ENCODE measurements at regions not wholly inside any gene's neighbourhood (a gene's known extent, or its start where the extent isn't known, plus 50 kb on each side); places are given as distances from the start of the nearest gene placed in this dataset.

DNA sequence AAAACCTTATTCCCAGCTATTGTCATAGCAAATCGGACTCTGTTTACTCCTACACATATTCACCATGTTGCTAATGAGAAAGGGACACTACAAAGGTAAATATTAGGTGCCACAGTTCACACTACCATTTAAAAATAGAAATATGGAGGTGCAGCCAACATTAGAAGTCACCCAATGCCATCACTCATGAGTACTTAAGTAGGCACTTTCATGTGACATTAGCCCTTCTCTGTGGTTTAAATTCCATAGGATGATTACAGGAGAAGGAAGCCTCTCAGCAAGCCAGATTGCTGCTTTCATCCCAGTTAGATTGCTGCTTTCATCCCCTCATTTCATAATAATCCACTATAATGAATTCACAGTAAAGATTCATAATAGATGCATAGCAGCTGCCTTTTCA lies 376.8 kb upstream of the ALCAM start:
- no peak for DNase-seq

DNA sequence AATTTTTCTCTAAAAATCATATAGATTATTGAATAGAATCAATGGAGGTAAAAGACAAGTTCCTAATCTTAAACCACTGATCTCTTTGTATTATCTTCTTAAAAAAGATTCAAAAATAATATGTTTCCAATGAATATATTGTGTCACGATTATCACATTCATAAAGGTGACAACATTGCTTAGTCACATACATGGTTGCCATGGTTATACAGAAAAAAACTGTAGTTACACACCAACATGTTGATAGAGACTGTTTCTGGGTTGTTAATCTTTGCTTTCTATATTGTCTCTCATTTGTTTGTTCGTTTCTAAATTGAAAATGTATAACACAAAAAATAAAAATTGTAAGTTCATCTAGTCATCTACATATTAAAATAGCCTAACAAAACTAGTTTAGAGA lies 376.0 kb upstream of the ALCAM start:
- no peak for DNase-seq

DNA sequence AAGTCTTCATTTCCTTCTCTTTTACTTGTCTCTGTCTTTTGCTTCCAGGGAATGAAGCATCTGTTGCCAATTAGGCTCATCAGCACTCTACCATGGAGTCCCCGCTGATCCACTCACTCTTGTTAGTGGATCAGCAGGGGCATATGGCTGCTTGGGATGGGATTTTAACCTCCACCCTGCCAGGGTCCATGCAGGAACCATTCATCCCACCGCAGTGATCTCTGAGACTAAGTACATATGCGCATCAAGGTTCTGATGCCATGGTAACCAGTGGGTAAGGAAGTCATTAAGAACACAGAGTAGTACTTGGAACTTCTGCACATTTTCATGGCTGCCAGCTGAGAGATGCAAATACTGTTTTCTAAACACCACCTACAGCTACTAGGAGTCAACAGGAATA lies 374.0 kb upstream of the ALCAM start:
- DNase-seq = no peak

DNA sequence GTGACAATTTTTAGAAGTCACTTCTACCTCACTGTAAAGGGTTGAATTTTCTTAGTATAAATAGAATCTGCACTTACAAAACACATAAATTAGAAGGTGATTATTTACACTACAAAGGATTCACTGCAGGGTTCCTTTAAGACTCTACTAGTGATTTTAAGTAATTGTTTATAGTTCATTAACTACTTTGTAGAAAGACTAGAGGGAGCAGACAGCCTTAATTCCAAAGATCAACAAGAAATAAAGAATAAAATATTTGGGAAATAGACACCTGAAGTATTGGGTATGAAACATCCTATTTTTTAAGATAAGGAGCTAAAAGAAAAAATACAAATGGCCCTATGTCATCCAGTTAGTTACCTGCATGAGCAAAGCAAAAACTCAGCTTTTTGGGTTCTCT lies 360.5 kb upstream of the ALCAM start:
- DNase-seq = no peak

DNA sequence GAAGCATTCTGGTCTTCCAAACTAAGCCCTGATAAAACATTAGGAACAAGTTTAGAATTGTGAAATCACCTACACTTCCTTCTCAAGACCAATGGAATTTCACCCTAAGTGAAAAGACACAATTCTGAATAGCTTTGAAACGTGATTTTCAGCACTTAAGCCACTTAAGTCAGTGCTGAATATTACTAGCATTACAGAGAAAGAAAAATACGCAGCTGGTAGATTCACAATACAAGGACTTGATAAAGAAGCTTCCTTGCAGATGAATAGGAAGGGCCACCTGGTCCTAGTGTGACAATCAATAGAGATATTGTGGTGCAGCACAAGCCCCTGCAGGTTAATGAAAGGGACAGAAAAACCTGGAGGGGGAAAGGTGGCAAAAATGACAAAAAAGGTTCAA lies 353.1 kb upstream of the ALCAM start:
- no peak for DNase-seq

DNA sequence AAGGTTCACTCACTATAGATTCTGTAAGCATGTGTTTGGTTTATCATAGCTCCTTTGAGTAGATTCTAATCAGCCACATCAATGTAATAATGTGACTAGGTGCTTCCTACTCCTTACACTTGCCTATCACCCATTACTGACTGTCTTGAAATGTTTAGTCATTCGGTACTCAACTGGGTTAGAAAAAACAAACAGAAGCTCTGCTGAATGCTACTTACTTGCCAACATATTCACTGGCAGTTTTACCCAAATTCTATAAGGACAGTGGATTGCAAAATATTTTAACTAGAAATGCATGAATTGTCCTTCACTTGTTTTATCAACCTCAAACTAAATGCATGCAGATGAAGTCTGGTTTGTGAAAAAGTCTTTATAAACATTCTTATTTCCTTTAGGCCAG lies 352.1 kb upstream of the ALCAM start:
- no peak for DNase-seq

DNA sequence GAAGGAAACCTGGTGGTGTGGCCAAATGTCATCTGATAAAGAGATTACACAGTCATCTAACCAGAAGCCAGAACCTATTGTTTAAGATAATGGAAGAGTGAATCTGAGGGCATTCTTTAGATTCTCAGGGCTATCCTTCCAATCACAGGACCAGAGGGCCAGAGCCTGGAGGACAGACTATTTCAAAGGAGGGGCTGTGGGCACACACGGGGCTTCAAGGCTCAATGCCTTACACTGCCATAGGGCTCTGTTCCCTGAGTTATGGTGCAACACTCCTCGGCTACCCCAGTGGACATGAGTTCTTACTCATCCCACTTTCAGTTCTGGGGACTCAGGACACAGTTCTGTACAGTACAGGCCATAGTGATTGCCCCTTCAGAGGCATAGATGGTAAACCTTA lies 343.9 kb upstream of the ALCAM start:
- no peak for DNase-seq

DNA sequence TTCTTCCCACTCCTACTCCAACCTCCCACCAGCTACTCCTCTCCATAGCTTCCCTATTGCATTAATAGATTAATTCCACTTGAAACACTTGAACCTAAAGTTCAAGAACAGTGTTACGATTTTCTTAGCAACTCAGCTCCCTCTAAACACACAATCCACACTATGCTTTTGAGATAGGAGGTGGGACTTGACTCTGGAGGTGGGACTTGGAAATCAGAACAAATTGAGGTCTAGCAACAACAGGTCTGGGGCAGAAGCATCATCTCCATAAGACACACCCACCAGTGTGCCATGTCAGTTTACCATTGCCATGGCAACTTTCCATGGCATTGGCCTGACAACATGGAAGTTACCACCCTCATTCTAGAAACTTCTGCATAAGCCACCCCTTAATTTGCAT lies 336.5 kb upstream of the ALCAM start:
- no peak for DNase-seq

DNA sequence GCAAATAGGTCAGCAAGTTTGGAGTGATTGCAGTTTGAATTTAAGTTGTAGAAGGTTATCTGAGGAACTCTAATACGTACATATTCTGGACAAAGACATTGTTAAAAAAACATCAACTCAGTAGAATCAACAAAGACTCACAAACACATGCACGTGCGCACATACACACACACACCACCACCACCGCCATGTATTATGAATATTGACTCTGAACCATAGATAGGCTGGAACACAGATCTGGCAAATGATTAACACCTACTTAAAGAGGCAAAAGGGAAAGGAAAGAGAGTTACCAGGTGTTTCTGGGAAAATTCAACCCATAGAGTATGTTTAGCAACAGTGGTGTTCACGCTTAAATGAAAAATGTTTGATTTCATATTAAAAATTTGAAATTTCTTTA lies 334.2 kb upstream of the ALCAM start:
- no peak for DNase-seq

DNA sequence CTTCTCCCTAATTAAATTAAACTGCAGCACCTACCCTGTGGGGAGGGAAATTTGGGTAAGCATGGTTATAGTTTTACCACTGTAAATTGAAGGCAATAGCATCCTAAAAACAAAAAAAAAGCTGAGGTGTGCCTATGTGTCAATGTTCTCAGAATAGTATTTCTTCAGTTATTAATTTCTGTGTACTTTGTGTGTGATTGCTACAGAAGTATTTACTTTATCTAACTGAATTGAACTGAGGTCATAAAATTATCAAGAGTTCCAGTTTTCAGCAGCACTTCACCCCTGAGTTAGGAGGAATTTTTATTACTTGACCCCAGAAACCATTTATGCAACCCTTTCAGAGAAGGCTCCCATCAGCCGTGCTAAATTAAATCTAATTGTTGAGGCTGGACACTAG lies 333.6 kb upstream of the ALCAM start:
- no peak for DNase-seq

DNA sequence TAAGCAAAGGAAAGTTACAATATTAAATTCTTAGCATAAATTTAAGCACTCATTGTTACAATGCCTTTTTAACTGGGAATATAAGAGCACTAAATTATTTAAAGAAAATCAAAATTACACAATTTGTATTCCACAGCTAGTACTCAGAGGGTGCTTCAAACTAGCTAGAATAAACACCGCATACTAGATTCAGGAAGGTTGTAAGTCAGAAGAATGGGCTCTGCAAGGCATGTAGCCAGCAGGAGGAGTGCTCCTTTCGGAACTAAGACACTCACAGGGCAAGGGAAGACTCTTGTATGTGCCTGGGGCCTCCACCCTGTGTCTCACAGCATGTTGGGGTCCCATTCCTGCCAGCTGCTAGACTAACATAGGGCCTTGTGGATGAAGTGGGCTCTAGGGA lies 327.7 kb upstream of the ALCAM start:
- DNase-seq = no peak

DNA sequence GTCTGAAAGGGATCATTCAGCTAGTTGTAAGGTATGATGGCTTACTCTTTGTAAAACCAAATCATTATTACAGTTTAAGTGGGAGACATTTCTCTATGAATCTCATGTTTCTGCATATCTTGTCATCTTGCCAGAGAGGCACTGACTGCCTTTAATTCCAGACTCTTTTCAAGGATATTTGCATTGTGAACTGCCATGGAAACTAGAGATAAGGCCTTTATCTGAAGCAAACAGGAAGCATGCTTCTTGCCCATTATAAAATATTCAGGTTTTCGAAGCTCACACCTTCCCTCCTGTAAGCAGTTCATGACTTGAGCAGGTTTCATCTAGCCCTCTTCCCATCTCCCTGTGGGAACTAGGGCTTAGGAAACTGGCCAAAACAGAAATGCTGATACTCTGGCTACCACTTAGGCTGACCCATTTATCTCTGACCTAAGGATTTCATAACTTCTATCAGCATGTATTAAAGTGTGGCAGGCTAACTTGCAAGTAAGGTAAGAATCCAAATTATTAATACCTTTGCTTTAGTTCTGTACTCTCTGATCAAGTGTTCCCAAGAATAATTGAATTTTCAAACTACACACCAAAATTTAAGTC lies 326.6 kb upstream of the ALCAM start:
- DNase-seq = peak; percentile 83

DNA sequence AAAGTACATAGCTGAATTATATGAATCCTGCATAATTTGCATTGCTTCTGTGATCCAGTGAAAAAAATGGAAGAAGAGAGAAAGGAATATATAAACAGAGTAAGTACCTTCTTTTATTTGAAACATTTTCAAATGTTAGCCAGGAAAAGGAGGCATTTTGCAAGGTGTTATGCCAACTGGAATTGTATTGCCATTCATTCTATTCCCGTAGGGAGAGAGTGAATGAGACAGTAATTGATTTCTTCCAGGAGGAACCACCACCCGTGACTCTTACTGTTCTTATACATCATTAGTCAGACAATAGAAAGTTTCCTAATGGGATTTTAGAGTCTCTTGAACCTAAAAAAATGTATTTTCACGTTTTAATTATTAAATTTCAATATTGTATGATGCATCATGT lies 324.1 kb upstream of the ALCAM start:
- DNase-seq = no peak

DNA sequence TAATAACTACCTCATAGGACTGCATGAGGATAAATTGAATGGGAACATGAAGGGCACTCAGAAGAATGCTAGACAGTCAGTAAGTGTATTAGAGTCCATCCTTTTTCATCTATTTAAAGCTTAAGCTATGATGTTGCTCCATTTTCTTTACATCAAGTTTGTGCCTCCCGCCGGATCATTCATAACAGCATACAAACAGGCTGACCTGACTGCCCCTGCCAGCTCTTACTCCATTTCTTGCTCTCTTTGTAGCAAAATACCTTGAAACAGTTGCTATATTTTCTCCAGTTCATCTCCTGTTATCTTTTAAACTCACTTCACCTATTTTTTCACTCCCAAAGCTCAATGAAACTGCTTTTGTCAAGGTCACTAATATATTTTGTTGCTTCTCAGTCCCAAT lies 315.6 kb upstream of the ALCAM start:
- no peak for DNase-seq

DNA sequence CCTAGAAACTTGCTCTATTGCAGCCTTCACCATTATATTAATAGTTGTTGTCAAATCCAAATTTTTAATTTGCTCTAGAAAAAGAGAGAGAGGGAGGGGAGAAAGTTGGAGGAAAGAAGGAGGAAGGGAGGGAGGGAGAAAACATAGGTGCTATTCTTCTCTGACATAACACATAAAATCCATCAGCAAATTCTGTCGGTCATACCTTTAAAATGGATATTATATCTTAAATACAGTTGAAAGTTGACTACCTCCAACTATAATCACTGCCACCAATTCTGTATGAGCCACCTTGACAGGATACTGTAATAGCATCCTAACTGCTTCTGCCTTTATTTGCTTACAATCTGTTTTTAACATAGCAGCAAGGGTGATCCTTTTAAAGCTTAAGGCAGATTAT lies 314.7 kb upstream of the ALCAM start:
- no peak for DNase-seq

DNA sequence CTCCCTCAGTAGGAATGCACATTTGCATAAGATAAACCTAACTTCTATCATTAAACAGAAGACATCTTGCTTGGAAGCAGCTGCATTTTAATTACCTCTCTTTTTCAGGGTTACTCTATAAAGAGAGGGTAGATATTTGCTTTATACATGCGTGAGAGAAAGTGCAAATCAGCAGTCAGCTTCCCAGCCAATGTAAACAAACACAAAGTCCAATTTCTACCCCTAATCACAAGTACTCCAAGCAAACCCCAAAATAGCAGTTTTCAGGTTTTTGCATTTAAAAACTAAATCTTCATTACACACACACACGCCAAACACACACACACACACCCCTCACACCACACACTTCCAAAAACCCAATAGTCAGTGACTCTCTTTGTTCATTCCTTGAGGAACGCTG lies 303.9 kb upstream of the ALCAM start:
- DNase-seq = no peak

DNA sequence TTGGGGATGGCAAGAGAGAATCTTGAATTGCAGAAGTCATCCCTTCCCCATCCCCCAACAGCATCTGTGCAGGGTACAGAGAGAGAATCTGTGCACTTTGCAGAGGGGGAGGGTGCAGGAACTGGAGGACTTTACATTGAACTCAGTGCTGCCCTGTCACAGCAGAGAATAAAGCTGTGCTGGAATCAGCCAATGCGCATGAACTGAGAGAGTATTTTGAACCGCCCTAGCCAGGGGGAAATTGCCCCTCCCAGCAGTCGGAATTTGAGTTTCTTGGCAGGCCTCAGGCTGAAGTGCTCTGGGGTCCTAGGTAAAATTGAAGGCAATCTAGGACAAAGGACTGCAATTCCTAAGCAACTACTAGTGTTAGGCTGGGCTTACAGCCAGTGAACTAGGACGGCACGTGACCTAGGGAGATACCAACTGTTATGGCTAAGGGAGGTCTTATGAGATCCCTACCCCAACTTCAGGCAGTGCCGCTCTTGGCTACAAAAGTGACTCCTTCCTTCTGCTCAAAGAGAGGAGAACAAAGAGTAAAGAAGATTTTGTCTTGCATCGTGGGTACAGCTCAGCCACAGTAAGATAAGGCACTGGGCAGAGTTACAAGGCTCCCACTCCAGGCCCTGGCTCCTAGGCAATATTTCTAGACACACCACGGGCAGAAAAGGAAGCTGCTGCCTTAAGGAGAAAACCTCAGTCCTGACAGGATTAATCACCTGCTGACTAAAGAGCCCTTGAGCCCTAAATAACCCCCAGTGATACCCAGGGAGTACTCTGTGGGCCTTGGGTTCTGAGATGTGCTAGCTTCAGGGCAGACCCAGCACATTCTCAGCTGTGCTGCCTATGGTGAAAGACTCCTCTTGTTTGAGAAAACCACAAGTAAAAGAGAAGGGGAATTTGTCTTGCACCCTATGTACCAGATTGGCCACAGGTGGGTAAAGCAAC lies 300.5 kb upstream of the ALCAM start:
- no peak for DNase-seq

DNA sequence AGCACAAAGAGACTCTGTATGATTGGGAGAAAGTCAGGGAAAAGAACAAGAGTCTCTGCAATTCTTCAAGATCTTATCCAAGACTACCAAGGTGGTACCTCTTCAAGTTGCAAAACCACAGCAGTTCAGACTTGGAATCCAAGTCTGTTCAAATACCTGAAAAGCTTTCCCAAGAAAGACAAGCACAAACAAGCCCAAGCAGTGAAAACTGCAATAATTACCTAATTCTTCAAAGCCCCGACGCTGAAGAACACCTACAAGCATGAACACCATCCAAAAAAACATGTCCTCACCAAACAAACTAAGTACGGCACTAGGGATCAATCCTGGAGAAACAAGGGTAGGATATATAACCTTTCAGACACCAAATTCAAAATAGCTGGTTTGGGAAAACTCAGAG lies 299.3 kb upstream of the ALCAM start:
- no peak for DNase-seq

DNA sequence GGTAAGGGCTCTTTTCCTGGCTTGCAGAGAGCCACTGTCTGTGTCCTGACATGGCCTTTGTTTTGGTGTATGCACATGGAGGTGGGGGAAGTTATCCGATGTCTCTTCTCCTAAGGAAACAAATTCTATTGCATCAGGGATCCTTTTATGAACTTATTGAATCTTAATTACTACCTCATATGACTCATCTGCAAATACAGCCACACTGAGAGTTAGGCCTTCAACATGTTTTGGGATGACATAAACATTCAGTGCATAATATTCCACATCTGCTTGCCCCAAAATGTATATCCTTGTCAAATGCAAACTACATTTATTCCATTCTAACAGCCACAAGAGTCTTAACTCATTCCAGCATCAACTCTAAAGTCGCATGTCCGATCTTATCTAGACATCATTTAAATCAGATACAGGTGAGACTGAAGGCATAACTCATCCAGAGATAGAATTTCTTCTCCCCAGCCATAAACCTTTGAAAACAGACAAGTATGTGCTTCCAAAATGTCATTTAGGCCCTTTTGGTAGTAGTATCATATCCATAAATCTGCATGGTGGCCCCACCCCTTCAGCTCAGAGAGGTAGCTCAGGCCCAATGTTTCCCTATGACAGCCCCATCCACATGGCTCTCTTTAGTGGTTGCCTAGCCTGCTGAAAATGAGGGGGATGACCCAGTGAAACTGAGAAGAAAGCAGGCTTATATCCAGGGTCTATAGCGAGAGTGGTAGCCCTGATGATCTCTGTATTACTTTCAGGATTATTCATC lies 289.5 kb upstream of the ALCAM start:
- DNase-seq = no peak

DNA sequence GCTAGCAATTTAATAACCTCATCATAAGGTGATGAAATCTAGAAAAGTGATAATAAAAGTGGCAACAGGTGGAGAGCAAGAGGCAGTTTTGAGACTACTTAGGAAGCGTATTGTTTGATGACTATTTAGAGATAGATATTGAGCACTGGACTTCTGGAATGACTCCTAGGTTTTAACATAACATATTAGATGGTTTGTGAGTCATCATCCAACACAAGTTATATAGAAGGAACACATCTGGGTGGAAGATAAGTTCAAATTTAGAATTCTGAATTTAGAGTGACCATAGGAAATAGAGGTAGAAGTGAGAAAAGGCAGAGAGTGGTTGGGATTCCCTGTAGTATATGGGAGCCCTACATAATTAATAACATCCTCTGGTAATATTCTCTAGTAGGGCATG lies 282.8 kb upstream of the ALCAM start:
- DNase-seq = no peak

DNA sequence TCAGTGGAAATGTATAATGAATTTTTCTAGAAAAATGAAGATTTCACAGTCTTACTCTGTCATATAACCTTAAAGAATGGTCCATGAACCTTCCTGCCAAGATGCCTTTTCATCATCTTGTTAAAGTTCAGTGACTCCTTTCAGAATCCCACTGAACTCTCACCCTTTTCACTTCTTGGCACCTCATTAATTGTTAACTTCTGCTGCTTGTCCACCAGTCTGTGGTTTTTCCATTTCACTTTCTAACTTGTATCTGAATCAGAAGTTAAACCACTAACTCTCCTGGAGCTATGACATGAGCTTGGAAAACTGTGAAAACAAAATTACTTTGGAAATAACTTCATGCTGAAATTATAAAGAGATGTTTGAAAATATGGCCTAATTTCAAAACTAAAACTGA lies 281.2 kb upstream of the ALCAM start:
- no peak for DNase-seq

DNA sequence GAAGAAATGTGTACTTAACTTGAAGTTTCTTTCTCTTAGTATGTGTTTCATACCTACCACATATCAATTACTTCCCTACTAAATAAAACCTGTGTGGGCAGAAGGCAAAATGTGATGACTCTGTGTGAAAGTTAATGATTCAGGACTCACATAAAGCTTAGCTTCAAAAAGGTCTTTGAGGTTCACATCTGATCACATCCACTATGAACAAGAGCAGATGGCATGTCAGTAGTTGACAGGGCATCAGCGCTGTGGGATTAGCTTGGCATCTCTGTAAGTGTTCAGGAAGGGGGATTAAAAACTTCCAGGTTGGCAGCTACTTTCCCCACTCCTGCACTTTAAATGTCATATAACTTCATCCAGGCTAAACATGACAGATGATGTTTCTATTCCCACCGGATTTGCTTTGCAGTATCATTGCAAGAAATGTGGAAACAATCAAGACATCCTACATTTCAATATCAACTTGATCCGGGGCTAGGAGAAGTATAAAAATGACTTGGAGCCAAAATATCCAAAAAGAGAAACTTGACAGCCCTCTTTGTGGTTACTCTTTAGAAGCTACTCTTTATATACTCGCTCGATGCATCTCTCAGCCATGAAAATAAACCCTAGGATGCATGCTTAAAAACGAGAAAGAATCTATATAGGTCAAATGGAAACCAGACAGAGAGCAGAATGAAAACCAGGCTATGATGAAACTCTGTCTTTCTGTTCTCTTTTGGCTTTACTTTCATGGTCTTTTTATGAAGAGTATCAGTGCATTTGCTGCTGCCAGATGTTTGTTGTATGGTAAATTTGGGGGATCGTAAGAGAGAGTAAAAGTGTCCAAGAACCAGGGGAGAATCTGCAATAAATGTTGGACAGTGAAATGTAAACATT lies 273.1 kb upstream of the ALCAM start:
- DNase-seq = no peak

DNA sequence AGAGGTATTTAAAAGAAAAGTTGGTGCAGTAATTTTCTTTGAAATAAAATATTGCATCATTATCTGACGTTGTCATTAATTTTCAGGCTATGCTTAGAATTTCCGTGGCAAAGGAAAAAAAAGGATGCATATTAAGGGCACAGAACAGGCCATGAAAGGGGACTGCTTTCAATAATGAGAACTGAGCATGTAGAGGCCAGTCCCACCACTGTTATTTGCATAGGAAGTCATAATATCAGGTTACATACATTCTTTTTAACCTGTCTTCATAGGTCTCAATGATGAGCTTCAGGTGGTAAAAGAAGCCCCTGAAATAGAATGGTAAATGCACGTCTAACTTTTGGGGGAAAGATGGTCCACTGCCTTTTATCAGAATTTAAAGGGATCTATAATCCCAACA lies 272.1 kb upstream of the ALCAM start:
- no peak for DNase-seq
